RWPE2 (cell line): ENCODE measurements at regions not wholly inside any gene's neighbourhood (a gene's known extent, or its start where the extent isn't known, plus 50 kb on each side); places are given as distances from the start of the nearest gene placed in this dataset.

Experiments used
- ATAC-seq: fragments of 200-7000 bp; cut with Tn5 transposase; 3 replicates; pipeline ENCODE4 v1.9.1; 2021; ENCODE audit warnings: low read depth
- DNase-seq: peaks from one replicate; pipeline ENCODE4 v3.0.0-alpha.2; 2020; ENCODE audit warnings: low spot score
- H3K27ac ChIP-seq: fragments of 450-650 bp; 2 replicates; pipeline ENCODE4 v1.5.1; 2017; ENCODE audit warnings: mild to moderate bottlenecking; ENCODE audit not compliant: poor library complexity, severe bottlenecking
- H3K27me3 ChIP-seq: fragments of 250-450 bp; sonication (Bioruptor Pico); 2 replicates; pipeline ENCODE4 v1.5.1; 2021; ENCODE audit warnings: mild to moderate bottlenecking, moderate library complexity; ENCODE audit not compliant: insufficient read depth, poor library complexity, severe bottlenecking
- H3K36me3 ChIP-seq: fragments of 250-450 bp; sonication (Bioruptor Pico); 2 replicates; pipeline ENCODE4 v1.5.1; 2020; ENCODE audit warnings: low read depth, mild to moderate bottlenecking, moderate library complexity
- H3K4me1 ChIP-seq: fragments of 250-450 bp; sonication (Bioruptor Pico); 2 replicates; pipeline ENCODE4 v1.5.1; 2021; ENCODE audit warnings: mild to moderate bottlenecking, moderate library complexity; ENCODE audit not compliant: insufficient read depth, poor library complexity, severe bottlenecking
- H3K4me3 ChIP-seq: fragments of 250-450 bp; sonication (Bioruptor Pico); 2 replicates; pipeline ENCODE4 v1.5.1; 2021; ENCODE audit warnings: mild to moderate bottlenecking, moderate library complexity; ENCODE audit not compliant: severe bottlenecking
- H3K9me3 ChIP-seq: fragments of 250-450 bp; sonication (Bioruptor Pico); 2 replicates; pipeline ENCODE4 v1.5.1; 2021; ENCODE audit warnings: mild to moderate bottlenecking, moderate library complexity; ENCODE audit not compliant: severe bottlenecking
- CTCF ChIP-seq: fragments of 450-650 bp; IDR thresholded peaks from one replicate; pipeline ENCODE4 v1.5.1; 2017; ENCODE audit warnings: mild to moderate bottlenecking, moderate library complexity; ENCODE audit not compliant: poor library complexity, severe bottlenecking

GRCh38 chr9:71323357-71323756 lies 201.9 kb upstream of the TRPM3 start:
- DNase-seq, result no peak
- Histone ChIP-seq H3K4me3 (no peak overlapping the region), H3K4me1 (no peaks in the 10 kb centered on the region), H3K27ac (no peak overlapping the region), H3K36me3 (no peaks in the 10 kb centered on the region), H3K27me3 (no peaks in the 10 kb centered on the region), H3K9me3 (no peaks in the 10 kb centered on the region)
- ATAC-seq, result no peak
- no peak for TF ChIP-seq CTCF

- no peak for ATAC-seq
These were observed 200.9 kb upstream of the TRPM3 start for GRCh38 chr9:71322311-71322710.

GRCh38 chr9:71308454-71308853 lies 187.0 kb upstream of the TRPM3 start:
- ATAC-seq (no peak), DNase-seq (no peak)
- no peaks in the 10 kb centered on the region for H3K4me1 ChIP-seq
- peaks cover 8% of the 10 kb centered on the region for H3K27me3 ChIP-seq
- no peak for TF ChIP-seq CTCF
- no peaks in the 10 kb centered on the region for H3K36me3 ChIP-seq
- H3K27ac ChIP-seq, result no peak overlapping the region
- no peaks in the 10 kb centered on the region for H3K9me3 ChIP-seq
- no peak overlapping the region for H3K4me3 ChIP-seq

More at GRCh38 chr9:71322311-71322710, 200.9 kb upstream of the TRPM3 start:
- Histone ChIP-seq H3K9me3 (no peaks in the 10 kb centered on the region), H3K27ac (no peak overlapping the region), H3K27me3 (no peaks in the 10 kb centered on the region), H3K36me3 (no peaks in the 10 kb centered on the region), H3K4me3 (no peak overlapping the region), H3K4me1 (no peaks in the 10 kb centered on the region)
- no peak for DNase-seq
- TF ChIP-seq CTCF, result no peak

GRCh38 chr9:71306134-71306533 lies 184.7 kb upstream of the TRPM3 start:
- no peaks in the 10 kb centered on the region for H3K4me1 ChIP-seq
- no peak overlapping the region for H3K4me3 ChIP-seq
- ATAC-seq (no peak), DNase-seq (no peak)
- no peak overlapping the region for H3K27ac ChIP-seq
- H3K36me3 ChIP-seq, result no peaks in the 10 kb centered on the region
- H3K9me3 ChIP-seq, result no peaks in the 10 kb centered on the region
- peaks cover 8% of the 10 kb centered on the region for H3K27me3 ChIP-seq
- TF ChIP-seq CTCF, result no peak

- H3K36me3 ChIP-seq, result no peaks in the 10 kb centered on the region
- no peaks in the 10 kb centered on the region for H3K27me3 ChIP-seq
- no peaks in the 10 kb centered on the region for H3K9me3 ChIP-seq
- TF ChIP-seq CTCF, result no peak
- DNase-seq (no peak), ATAC-seq (0 out of 3 replicates have a peak, but pooled peaks have one; percentile 31)
- no peak overlapping the region for H3K4me3 ChIP-seq
- no peak overlapping the region for H3K27ac ChIP-seq
- no peaks in the 10 kb centered on the region for H3K4me1 ChIP-seq
These were observed 181.9 kb upstream of the TRPM3 start for GRCh38 chr9:71303351-71303750.
